Endodermal cell (in vitro differentiated cells): ENCODE measurements at regions not wholly inside any gene's neighbourhood (a gene's known extent, or its start where the extent isn't known, plus 50 kb on each side); places are given as distances from the start of the nearest gene placed in this dataset.

Experiments
- DNase-seq: peaks from one replicate; pipeline ENCODE4 v3.0.0-alpha.2; 2017
- H3K27ac ChIP-seq: 2 replicates; pipeline ENCODE4 v1.5.1; 2013; ENCODE audit warnings: mild to moderate bottlenecking, low read depth, low read length, moderate library complexity
- H3K27me3 ChIP-seq: 2 replicates; pipeline ENCODE4 v1.6.1; 2013; ENCODE audit warnings: mild to moderate bottlenecking, low read length, moderate library complexity; ENCODE audit not compliant: insufficient read depth, control insufficient read depth, poor library complexity, severe bottlenecking
- H3K36me3 ChIP-seq: 2 replicates; pipeline ENCODE4 v1.7.0; 2013; ENCODE audit warnings: mild to moderate bottlenecking, low read length, moderate library complexity; ENCODE audit not compliant: control insufficient read depth, insufficient read depth
- H3K4me1 ChIP-seq: one replicate; pipeline ENCODE4 v1.7.0; 2013; ENCODE audit warnings: low read length; ENCODE audit not compliant: control insufficient read depth, insufficient read depth
- H3K4me3 ChIP-seq: 2 replicates; pipeline ENCODE4 v1.5.1; 2013; ENCODE audit warnings: mild to moderate bottlenecking, low read length, moderate library complexity
- H3K9ac ChIP-seq: 2 replicates; pipeline ENCODE4 v1.6.1; 2013; ENCODE audit warnings: mild to moderate bottlenecking, low read length, moderate library complexity; ENCODE audit not compliant: poor library complexity, severe bottlenecking; ENCODE audit errors: extremely low read depth
- H3K9me3 ChIP-seq: 2 replicates; pipeline ENCODE4 v1.6.1; 2013; ENCODE audit warnings: mild to moderate bottlenecking, low read length, moderate library complexity; ENCODE audit not compliant: control insufficient read depth
- H3K27ac Mint-ChIP-seq: 2 replicates; pipeline ENCODE4 v1.8.0; 2020; ENCODE audit warnings: mixed read lengths
- H3K27me3 Mint-ChIP-seq: 2 replicates; pipeline ENCODE4 v1.8.0; 2021; ENCODE audit warnings: mild to moderate bottlenecking, mixed read lengths; ENCODE audit not compliant: insufficient read depth
- H3K36me3 Mint-ChIP-seq: 2 replicates; pipeline ENCODE4 v1.8.0; 2020; ENCODE audit warnings: low read depth, mixed read lengths
- H3K4me1 Mint-ChIP-seq: 2 replicates; pipeline ENCODE4 v1.8.0; 2020; ENCODE audit warnings: mixed read lengths
- H3K4me3 Mint-ChIP-seq: 2 replicates; pipeline ENCODE4 v1.8.0; 2020; ENCODE audit warnings: mild to moderate bottlenecking, moderate library complexity, mixed read lengths
- H3K9me3 Mint-ChIP-seq: 2 replicates; pipeline ENCODE4 v1.8.0; 2020; ENCODE audit warnings: mild to moderate bottlenecking, mixed read lengths
- WGBS, 2 experiments: methylation state at CpG; one replicate each; pipeline versions ENCODE4 v1.1.5 to v1.1.7; 2013; ENCODE audit warnings: missing lambda C conversion rate in 2 of 2, mixed read lengths in 1 of 2; ENCODE audit not compliant: insufficient coverage in 1 of 2, insufficient read length in 1 of 2; 5-methylcytosine and 5-hydroxymethylcytosine counted together
- TF ChIP-seq, protein P1 (sequence below): fragments of 200-600 bp; sonication (generic); conservative IDR thresholded peaks from 2 replicates; pipeline ENCODE4 v1.5.0; 2021; ENCODE audit warnings: antibody characterized with exemption, mild to moderate bottlenecking

GRCh38 chr13:75024602-75025001 lies 457.4 kb downstream of the TBC1D4 start:
- TF ChIP-seq, protein P1, sequence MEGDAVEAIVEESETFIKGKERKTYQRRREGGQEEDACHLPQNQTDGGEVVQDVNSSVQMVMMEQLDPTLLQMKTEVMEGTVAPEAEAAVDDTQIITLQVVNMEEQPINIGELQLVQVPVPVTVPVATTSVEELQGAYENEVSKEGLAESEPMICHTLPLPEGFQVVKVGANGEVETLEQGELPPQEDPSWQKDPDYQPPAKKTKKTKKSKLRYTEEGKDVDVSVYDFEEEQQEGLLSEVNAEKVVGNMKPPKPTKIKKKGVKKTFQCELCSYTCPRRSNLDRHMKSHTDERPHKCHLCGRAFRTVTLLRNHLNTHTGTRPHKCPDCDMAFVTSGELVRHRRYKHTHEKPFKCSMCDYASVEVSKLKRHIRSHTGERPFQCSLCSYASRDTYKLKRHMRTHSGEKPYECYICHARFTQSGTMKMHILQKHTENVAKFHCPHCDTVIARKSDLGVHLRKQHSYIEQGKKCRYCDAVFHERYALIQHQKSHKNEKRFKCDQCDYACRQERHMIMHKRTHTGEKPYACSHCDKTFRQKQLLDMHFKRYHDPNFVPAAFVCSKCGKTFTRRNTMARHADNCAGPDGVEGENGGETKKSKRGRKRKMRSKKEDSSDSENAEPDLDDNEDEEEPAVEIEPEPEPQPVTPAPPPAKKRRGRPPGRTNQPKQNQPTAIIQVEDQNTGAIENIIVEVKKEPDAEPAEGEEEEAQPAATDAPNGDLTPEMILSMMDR = no peak
- Mint-ChIP-seq H3K4me1 (no peaks in the 10 kb centered on the region), H3K36me3 (no peaks in the 10 kb centered on the region), H3K27ac (no peak overlapping the region), H3K4me3 (no peak overlapping the region), H3K9me3 (peaks cover 10% of the 10 kb centered on the region), H3K27me3 (no peaks in the 10 kb centered on the region)
- H3K9ac ChIP-seq = no peak overlapping the region
- H3K36me3 ChIP-seq = no peaks in the 10 kb centered on the region
- no peak overlapping the region for H3K27ac ChIP-seq
- WGBS, 2 experiments = 100% methylated on average over 1 of the region's 1 CpG; no CpG with 5 or more reads in 1 of the 2 experiments
- no peaks in the 10 kb centered on the region for H3K4me1 ChIP-seq
- no peak for DNase-seq
- no peak overlapping the region for H3K4me3 ChIP-seq
- H3K27me3 ChIP-seq = no peaks in the 10 kb centered on the region
- no peaks in the 10 kb centered on the region for H3K9me3 ChIP-seq

GRCh38 chr13:75023609-75024008 lies 458.4 kb downstream of the TBC1D4 start:
- H3K27me3 Mint-ChIP-seq = no peaks in the 10 kb centered on the region
- Histone ChIP-seq H3K9ac (no peak overlapping the region), H3K36me3 (no peaks in the 10 kb centered on the region), H3K27me3 (no peaks in the 10 kb centered on the region), H3K9me3 (no peaks in the 10 kb centered on the region), H3K4me1 (no peaks in the 10 kb centered on the region), H3K27ac (no peak overlapping the region), H3K4me3 (no peak overlapping the region)
- H3K36me3 Mint-ChIP-seq = no peaks in the 10 kb centered on the region
- TF ChIP-seq, protein P1 = no peak
- DNase-seq = no peak
- peaks cover 4% of the 10 kb centered on the region for H3K9me3 Mint-ChIP-seq
- no peak overlapping the region for H3K4me3 Mint-ChIP-seq
- 80 to 94% methylated on average over 1 of the region's 1 CpG for WGBS, 2 experiments
- no peaks in the 10 kb centered on the region for H3K4me1 Mint-ChIP-seq
- H3K27ac Mint-ChIP-seq = no peak overlapping the region

DNA sequence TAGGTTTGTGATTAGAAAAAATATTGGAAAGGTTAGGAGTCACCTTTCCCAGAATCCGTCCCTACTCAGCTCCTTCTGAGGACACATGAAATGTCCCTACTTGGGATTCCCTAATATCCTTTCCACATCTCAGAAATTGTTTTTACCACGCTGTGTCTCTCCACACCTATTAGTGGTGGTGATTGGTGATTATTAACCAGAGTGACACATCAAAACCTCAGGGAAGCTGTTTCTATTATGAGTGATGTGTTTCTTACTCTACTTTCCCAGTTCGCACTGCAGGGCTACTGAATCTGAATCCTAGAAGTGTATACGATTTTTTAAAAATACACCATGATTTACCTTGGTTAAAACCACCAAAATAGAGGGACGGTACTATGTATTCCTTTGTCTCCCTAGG lies 460.8 kb downstream of the TBC1D4 start:
- TF ChIP-seq, protein P1 = no peak
- Histone ChIP-seq H3K27ac (no peak overlapping the region), H3K4me3 (no peak overlapping the region), H3K9ac (no peak overlapping the region), H3K27me3 (no peaks in the 10 kb centered on the region), H3K36me3 (no peaks in the 10 kb centered on the region), H3K4me1 (no peaks in the 10 kb centered on the region), H3K9me3 (no peaks in the 10 kb centered on the region)
- no peak overlapping the region for H3K27ac Mint-ChIP-seq
- H3K36me3 Mint-ChIP-seq = no peaks in the 10 kb centered on the region
- no peaks in the 10 kb centered on the region for H3K27me3 Mint-ChIP-seq
- no peak overlapping the region for H3K4me3 Mint-ChIP-seq
- no peak for DNase-seq
- peaks cover 5% of the 10 kb centered on the region for H3K9me3 Mint-ChIP-seq
- WGBS, 2 experiments = 88 to 100% methylated on average over 3 of the region's 5 CpGs
- H3K4me1 Mint-ChIP-seq = no peaks in the 10 kb centered on the region
